Esophagus squamous epithelium (tissue), 5 donors: ENCODE measurements at regions not wholly inside any gene's neighbourhood (a gene's known extent, or its start where the extent isn't known, plus 50 kb on each side); places are given as distances from the start of the nearest gene placed in this dataset.

ENCODE experiments used
- DNase-seq: peaks from one replicate; lab custom pipeline; 2025; lab: John Stamatoyannopoulos, UW
- H3K27ac ChIP-seq, 4 donors: fragments of 200-600 bp; sonication (generic); one replicate each; pipeline ENCODE4 v1.5.1; 2016 to 2019; ENCODE audit warnings: mild to moderate bottlenecking in 1 of 4
- H3K27me3 ChIP-seq, 4 donors: fragments of 200-600 bp; sonication (generic); 1 replicate in 3 of 4; 2 replicates in 1 of 4; pipeline versions ENCODE4 v1.5.1 to v1.6.0; 2017 to 2021; ENCODE audit warnings: antibody characterized with exemption in 1 of 4
- H3K36me3 ChIP-seq, 3 donors: fragments of 200-600 bp; sonication (generic); one replicate each; pipeline ENCODE4 v1.5.1; 2016 to 2019
- H3K4me1 ChIP-seq, 3 donors: fragments of 200-600 bp; sonication (generic); one replicate each; pipeline ENCODE4 v1.5.1; 2017 to 2019
- H3K4me3 ChIP-seq, 4 donors: fragments of 200-600 bp; sonication (generic); 1 replicate in 3 of 4; 2 replicates in 1 of 4; pipeline ENCODE4 v1.5.1; 2016 to 2019; ENCODE audit warnings: mild to moderate bottlenecking in 2 of 4, moderate library complexity in 1 of 4
- H3K9me3 ChIP-seq, 3 donors: fragments of 200-600 bp; sonication (generic); one replicate each; pipeline ENCODE4 v1.5.1; 2016 to 2019
- CTCF ChIP-seq, 6 experiments: fragments of 450-650 bp in 4 of 6; fragments of 200-600 bp in 2 of 6; sonication (generic) in 2 of 6; IDR thresholded peaks; one replicate each; pipeline ENCODE4 v1.5.1; 2016 to 2019; ENCODE audit warnings: antibody characterized with exemption in 6 of 6, mild to moderate bottlenecking in 4 of 6, moderate library complexity in 4 of 6
- POLR2A ChIP-seq, 4 donors: fragments of 450-650 bp; IDR thresholded peaks; one replicate each; pipeline ENCODE4 v1.6.1; 2017; ENCODE audit warnings: antibody characterized with exemption in 4 of 4, mild to moderate bottlenecking in 4 of 4, moderate library complexity in 3 of 4
- WGBS, 2 donors: methylation state at CpG; one replicate each; pipeline ENCODE4 v1.1.5; 2018; 5-methylcytosine and 5-hydroxymethylcytosine counted together
- intact Hi-C: fragments of 100-400 bp; cut with DNase I; formaldehyde crosslinking; loops from one replicate; pipeline ENCODE4 v1.15.0; 2022
- donor health status: DM: yes; HTN: yes; CAD: no.

GRCh38 chr4:159432436-159432835, 329.6 kb downstream of the RAPGEF2 start:
- intact Hi-C loops = no loop called here
- no peak for DNase-seq
- TF ChIP-seq CTCF (IDR thresholded peaks at IDR 0.05) = no peak
- TF ChIP-seq POLR2A (IDR thresholded peaks at IDR 0.05) = no peak
- no peaks in the 10 kb centered on the region for H3K36me3 ChIP-seq
- no peak overlapping the region for H3K27ac ChIP-seq
- 52 to 54% methylated on average over 3 of the region's 3 CpGs for WGBS, 2 donors
- peaks cover 0 to 8% (median 0%) of the 10 kb centered on the region in 3 donors for H3K4me1 ChIP-seq
- H3K27me3 ChIP-seq = no peaks in the 10 kb centered on the region
- H3K4me3 ChIP-seq = no peak overlapping the region
- H3K9me3 ChIP-seq = no peaks in the 10 kb centered on the region

DNA sequence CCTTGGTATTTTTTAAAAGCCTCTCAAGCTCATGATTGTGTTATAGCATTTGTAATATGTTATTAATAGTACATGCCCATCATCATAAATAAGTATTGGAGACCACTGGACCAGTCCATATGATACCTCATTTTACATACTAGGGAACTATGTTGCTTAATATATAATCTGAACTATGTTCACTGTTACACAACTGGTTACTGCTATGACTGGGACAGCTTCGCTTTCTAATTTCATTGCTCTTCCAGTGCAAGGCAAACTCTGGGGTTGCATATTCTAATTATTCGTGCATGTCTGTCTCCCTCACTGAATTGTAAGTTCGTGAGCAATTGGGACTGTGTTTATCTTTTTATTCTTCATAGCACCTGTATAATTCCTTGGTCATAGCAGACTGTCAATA, 330.5 kb downstream of the RAPGEF2 start:
- no peak overlapping the region for H3K27ac ChIP-seq
- H3K4me3 ChIP-seq = no peak overlapping the region
- peaks cover 0 to 8% (median 0%) of the 10 kb centered on the region in 3 donors for H3K4me1 ChIP-seq
- intact Hi-C loops = no loop called here
- 60 to 91% methylated on average over 3 of the region's 3 CpGs for WGBS, 2 donors
- H3K27me3 ChIP-seq = no peaks in the 10 kb centered on the region
- DNase-seq = no peak
- no peaks in the 10 kb centered on the region for H3K36me3 ChIP-seq
- TF ChIP-seq CTCF (IDR thresholded peaks at IDR 0.05) (no peak), POLR2A (IDR thresholded peaks at IDR 0.05) (no peak)
- no peaks in the 10 kb centered on the region for H3K9me3 ChIP-seq

GRCh38 chr4:159434114-159434870, 331.4 kb downstream of the RAPGEF2 start:
- Histone ChIP-seq H3K27me3 (no peaks in the 10 kb centered on the region), H3K27ac (no peak overlapping the region), H3K4me3 (no peak overlapping the region), H3K9me3 (no peaks in the 10 kb centered on the region), H3K36me3 (no peaks in the 10 kb centered on the region), H3K4me1 (peaks cover 0 to 2% (median 0%) of the 10 kb centered on the region in 3 donors)
- TF ChIP-seq CTCF (IDR thresholded peaks at IDR 0.05) = no peak
- no peak for TF ChIP-seq POLR2A (IDR thresholded peaks at IDR 0.05)
- intact Hi-C loops = no loop called here
- 33 to 36% methylated on average over 4 of the region's 4 CpGs for WGBS, 2 donors
- no peak for DNase-seq

DNA sequence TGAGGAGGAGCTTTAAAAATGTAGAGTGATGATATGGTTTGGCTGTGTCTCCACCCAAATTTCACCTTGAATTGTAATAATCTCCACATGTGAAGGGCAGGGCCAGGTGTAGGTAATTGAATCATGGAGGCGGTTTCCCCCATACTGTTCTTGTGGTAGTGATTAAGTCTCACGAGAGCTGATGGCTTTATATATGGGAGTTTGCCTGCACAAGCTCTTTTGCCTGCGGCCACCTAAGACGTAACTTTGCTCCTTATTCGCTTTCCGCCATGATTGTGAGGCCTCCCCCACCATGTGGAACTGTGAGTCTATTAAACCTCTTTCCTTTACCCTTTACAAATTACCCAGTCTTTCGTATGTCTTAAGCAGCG, 332.0 kb downstream of the RAPGEF2 start:
- no peaks in the 10 kb centered on the region for H3K9me3 ChIP-seq
- no peak for TF ChIP-seq CTCF (IDR thresholded peaks at IDR 0.05)
- H3K27me3 ChIP-seq = no peaks in the 10 kb centered on the region
- DNase-seq = no peak
- intact Hi-C loops = no loop called here
- H3K36me3 ChIP-seq = no peaks in the 10 kb centered on the region
- WGBS, 2 donors = 80 to 84% methylated on average over 8 of the region's 8 CpGs
- no peak overlapping the region for H3K4me3 ChIP-seq
- no peak overlapping the region for H3K27ac ChIP-seq
- H3K4me1 ChIP-seq = no peaks in the 10 kb centered on the region

GRCh38 chr4:159435561-159436023, 332.7 kb downstream of the RAPGEF2 start:
- H3K4me1 ChIP-seq = no peaks in the 10 kb centered on the region
- H3K36me3 ChIP-seq = no peaks in the 10 kb centered on the region
- no peak overlapping the region for H3K4me3 ChIP-seq
- TF ChIP-seq POLR2A (IDR thresholded peaks at IDR 0.05) = no peak
- TF ChIP-seq CTCF (IDR thresholded peaks at IDR 0.05) = no peak
- intact Hi-C loops = no loop called here
- no peak overlapping the region for H3K27ac ChIP-seq
- H3K9me3 ChIP-seq = no peaks in the 10 kb centered on the region
- H3K27me3 ChIP-seq = no peaks in the 10 kb centered on the region
- no peak for DNase-seq
- WGBS, 2 donors = 54 to 55% methylated on average over 3 of the region's 3 CpGs
